ENCODE measurements at regions not wholly inside any gene's neighbourhood (a gene's known extent, or its start where the extent isn't known, plus 50 kb on each side); places are given as distances from the start of the nearest gene placed in this dataset.
A peak's percentile ranks its signal among the peaks of the same experiment; 100 is the strongest.

GRCh38 chr10:65559369-65559768, 1366.5 kb upstream of the LRRTM3 start:
- no peak for DNase-seq (ENCODE audit: low read depth)
- TF ChIP-seq, protein P1, sequence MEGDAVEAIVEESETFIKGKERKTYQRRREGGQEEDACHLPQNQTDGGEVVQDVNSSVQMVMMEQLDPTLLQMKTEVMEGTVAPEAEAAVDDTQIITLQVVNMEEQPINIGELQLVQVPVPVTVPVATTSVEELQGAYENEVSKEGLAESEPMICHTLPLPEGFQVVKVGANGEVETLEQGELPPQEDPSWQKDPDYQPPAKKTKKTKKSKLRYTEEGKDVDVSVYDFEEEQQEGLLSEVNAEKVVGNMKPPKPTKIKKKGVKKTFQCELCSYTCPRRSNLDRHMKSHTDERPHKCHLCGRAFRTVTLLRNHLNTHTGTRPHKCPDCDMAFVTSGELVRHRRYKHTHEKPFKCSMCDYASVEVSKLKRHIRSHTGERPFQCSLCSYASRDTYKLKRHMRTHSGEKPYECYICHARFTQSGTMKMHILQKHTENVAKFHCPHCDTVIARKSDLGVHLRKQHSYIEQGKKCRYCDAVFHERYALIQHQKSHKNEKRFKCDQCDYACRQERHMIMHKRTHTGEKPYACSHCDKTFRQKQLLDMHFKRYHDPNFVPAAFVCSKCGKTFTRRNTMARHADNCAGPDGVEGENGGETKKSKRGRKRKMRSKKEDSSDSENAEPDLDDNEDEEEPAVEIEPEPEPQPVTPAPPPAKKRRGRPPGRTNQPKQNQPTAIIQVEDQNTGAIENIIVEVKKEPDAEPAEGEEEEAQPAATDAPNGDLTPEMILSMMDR (IDR thresholded peaks at IDR 0.05; ENCODE audit: control insufficient read depth, insufficient read depth, low read depth, low read length, missing control alignments), result no peak
- H3K4me3 ChIP-seq (ENCODE audit: control insufficient read depth, low read depth, low read length), result no peak overlapping the region

DNA sequence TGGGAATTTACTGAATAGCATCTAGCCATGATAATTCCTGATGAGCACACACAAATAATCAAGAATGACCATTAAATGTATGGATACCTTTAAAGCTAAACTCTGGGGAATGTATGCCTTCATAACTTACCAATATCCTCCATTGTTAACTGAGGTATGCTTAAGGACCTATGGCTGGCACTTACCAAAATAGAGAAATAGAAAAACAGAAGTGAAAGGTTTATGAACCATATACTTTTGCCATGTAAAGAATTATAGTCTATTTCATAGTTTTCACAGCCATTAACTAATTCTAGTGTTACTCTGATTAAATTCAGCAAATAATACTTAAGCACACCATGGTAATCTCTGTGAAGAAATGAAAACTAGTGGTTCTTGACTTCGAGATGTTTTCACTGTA, 1360.6 kb upstream of the LRRTM3 start:
- H3K4me3 ChIP-seq (ENCODE audit: control insufficient read depth, low read depth, low read length), result no peak overlapping the region
- DNase-seq (ENCODE audit: low read depth), result no peak
- TF ChIP-seq, protein P1 (IDR thresholded peaks at IDR 0.05; ENCODE audit: control insufficient read depth, insufficient read depth, low read depth, low read length, missing control alignments), result no peak

- TF ChIP-seq, protein P1 (IDR thresholded peaks at IDR 0.05; ENCODE audit: control insufficient read depth, insufficient read depth, low read depth, low read length, missing control alignments), result no peak
- no peak for DNase-seq (ENCODE audit: low read depth)
- no peak overlapping the region for H3K4me3 ChIP-seq (ENCODE audit: control insufficient read depth, low read depth, low read length)
Measured at GRCh38 chr10:65566906-65567305, 1358.9 kb upstream of the LRRTM3 start.

DNA sequence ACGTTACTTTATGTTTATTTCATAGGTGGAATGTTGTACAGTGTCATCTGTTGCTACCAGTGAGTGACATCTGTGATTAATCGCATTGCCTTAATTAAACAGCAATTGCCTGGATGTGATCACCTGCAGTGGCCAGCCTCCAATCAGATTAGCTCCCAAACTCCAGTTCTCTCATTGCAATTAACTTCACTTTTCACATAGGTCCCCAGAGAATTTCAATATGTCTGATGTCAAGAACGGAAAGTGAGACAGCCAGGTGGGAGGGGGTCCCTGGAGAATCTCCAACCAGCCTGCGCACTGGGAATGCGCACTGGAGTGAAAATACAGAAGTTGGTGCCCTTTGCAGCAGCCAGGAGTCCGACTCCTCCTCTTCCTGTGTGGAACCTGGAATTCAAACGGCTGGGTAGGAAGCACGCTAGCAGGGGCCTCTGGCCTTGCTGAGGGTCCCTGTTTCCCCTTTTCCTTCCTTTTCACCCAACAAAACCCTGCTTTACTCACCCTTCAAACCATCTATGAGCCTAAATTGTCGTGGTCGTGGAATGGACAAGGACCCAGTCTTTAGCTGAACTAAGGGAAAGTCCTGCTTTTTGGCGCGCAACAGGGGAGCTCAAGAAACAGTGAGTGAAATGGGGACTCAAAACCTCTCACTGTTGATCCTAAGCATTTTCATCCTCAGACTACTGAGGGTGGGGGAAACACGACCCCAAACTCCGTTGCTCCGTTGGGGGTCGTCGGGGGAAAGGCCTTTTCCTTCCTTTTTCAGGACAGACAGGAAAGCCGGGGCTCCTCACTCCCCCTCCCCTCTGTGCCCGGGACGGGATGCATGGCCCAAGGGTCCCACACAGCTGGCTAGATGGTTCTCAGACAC, 1355.5 kb upstream of the LRRTM3 start:
- no peak for DNase-seq (ENCODE audit: low read depth)
- TF ChIP-seq, protein P1 (IDR thresholded peaks at IDR 0.05; ENCODE audit: control insufficient read depth, insufficient read depth, low read depth, low read length, missing control alignments), result no peak
- H3K4me3 ChIP-seq (ENCODE audit: control insufficient read depth, low read depth, low read length), result peak overlapping the region; percentile 30

- TF ChIP-seq, protein P1 (IDR thresholded peaks at IDR 0.05; ENCODE audit: control insufficient read depth, insufficient read depth, low read depth, low read length, missing control alignments), result no peak
- peak overlapping the region; percentile 30 for H3K4me3 ChIP-seq (ENCODE audit: control insufficient read depth, low read depth, low read length)
- DNase-seq (ENCODE audit: low read depth), result no peak
Measured at GRCh38 chr10:65571011-65571570, 1354.7 kb upstream of the LRRTM3 start.

GRCh38 chr10:65581426-65582026, 1344.3 kb upstream of the LRRTM3 start:
- DNase-seq (ENCODE audit: low read depth), result no peak
- TF ChIP-seq, protein P1 (IDR thresholded peaks at IDR 0.05; ENCODE audit: control insufficient read depth, insufficient read depth, low read depth, low read length, missing control alignments), result no peak
- H3K4me3 ChIP-seq (ENCODE audit: control insufficient read depth, low read depth, low read length), result no peak overlapping the region

Data from AG09309 (cell line).